ENCODE measurements at regions not wholly inside any gene's neighbourhood (a gene's known extent, or its start where the extent isn't known, plus 50 kb on each side); places are given as distances from the start of the nearest gene placed in this dataset.

- no peak for DNase-seq (ENCODE audit: low spot score in 2 of 2)
- no peaks in the 10 kb centered on the region for H3K9me3 Mint-ChIP-seq
- no peak for ATAC-seq
Observed at GRCh38 chr13:97145057-97145456, 77.1 kb upstream of the MBNL2 start.

DNA sequence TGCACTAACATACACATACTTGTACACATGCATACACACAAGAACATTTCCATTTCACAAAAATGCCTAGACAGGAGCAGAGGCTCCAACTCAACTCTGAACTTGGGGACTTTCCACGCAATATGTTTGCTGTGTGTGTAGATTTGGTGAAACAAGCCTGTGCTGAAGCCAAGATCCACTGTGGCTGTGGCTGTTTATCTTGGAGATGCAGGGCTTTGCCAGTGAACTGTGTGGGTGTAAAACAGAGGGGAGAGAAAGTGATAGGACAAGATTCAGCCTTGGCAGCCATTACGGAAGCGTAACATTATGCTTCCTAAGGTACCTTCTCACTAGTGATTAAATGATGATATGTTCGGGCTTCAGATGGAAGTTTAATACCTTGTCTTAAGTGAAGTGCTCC is 73.2 kb upstream of the MBNL2 start:
- Mint-ChIP-seq H3K9me3 (no peaks in the 10 kb centered on the region), H3K36me3 (no peaks in the 10 kb centered on the region), H3K27ac (no peak overlapping the region)
- DNase-seq (ENCODE audit: low spot score in 2 of 2) (no peak), ATAC-seq (no peak)

More at GRCh38 chr13:97145057-97145456, 77.1 kb upstream of the MBNL2 start:
- H3K27ac Mint-ChIP-seq, result no peak overlapping the region
- no peaks in the 10 kb centered on the region for H3K36me3 Mint-ChIP-seq

DNA sequence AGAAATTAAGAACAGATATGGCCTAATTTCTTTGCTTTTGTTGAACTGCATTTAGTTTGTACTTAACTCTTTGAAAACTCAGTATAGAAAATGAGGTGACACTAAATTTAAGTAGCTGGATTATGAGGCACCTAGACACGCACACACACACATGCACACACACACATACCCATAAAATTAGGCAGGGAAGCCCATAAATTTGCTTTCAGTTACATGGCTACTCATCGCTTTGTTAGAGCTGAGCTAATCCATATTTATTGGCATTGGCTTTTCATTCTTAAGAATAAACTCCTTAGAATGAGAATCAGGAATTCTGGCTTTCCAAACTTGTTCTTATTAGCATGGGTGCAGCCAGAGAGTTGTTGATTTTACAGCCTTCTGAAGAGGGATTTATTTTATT is 61.7 kb upstream of the MBNL2 start:
- DNase-seq (ENCODE audit: low spot score in 2 of 2) (no peak), ATAC-seq (no peak)
- no peak overlapping the region for H3K27ac Mint-ChIP-seq
- H3K36me3 Mint-ChIP-seq, result peaks cover 0 to 6% of the 10 kb centered on the region in 2 donors
- peaks cover 0 to 7% of the 10 kb centered on the region in 2 donors for H3K9me3 Mint-ChIP-seq

- DNase-seq (ENCODE audit: low spot score in 2 of 2), result no peak
Observed at GRCh38 chr13:97161582-97162231, 60.4 kb upstream of the MBNL2 start.

DNA sequence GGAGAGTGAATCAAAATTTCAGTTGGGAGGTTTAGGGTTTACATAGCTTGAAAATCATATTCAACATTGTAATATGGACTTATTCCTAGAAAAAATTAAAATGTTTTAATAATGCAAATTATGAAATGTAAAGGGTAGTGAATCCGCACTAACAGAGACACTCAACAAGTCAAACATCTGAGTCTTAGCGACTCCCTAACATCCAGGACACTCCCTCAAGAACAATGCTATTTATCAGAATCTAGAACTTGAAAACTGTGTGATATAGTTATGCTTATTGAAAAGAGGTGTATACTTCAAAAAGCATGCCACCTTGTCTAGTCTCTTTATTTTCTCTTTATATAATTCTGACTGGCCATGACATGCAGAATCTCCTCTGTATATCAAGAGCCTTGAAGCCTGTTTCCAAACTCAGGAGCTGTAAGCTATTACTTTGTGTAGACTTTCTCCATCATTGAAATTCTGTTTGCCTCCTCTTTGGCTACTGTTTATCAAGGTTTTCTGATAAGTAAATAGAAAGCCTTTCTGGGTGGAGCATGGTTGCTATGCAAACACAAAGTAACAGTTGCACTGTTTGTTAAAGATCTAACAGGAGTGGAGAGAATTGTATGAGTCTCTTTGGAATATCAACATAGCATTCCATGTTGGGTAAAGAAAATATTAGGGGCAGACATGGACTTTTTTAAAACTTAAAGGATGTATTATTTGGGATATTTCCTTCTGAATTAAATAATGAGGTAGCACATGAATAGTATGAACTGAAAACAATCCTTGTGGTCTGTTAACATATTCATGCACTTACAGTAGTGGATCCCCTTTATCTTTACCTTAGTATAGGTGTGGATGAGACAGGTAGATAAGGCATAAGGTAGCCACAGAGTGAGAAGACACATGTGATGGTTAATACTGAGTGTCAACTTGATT is 56.4 kb upstream of the MBNL2 start:
- no peak for ATAC-seq
- Mint-ChIP-seq H3K36me3 (peaks cover 0 to 6% of the 10 kb centered on the region in 2 donors), H3K9me3 (peaks cover 0 to 7% of the 10 kb centered on the region in 2 donors), H3K27ac (no peak overlapping the region)
- no peak for DNase-seq (ENCODE audit: low spot score in 2 of 2)

More at GRCh38 chr13:97161582-97162231, 60.4 kb upstream of the MBNL2 start:
- Mint-ChIP-seq H3K36me3 (peaks cover 0 to 6% of the 10 kb centered on the region in 2 donors), H3K9me3 (peaks cover 0 to 7% of the 10 kb centered on the region in 2 donors), H3K27ac (peak overlapping the region in 1 of 2 donors; percentile 26)
- ATAC-seq, result no peak

- DNase-seq (ENCODE audit: low spot score in 2 of 2) (no peak), ATAC-seq (no peak)
- peaks cover 5 to 6% of the 10 kb centered on the region in 2 donors for H3K36me3 Mint-ChIP-seq
- peaks cover 4 to 8% of the 10 kb centered on the region in 2 donors for H3K9me3 Mint-ChIP-seq
- no peak overlapping the region for H3K27ac Mint-ChIP-seq
Observed at GRCh38 chr13:97171136-97171535, 51.0 kb upstream of the MBNL2 start.

All from activated naive CD4-positive, alpha-beta T cell treated with anti-CD3 and anti-CD28 coated beads, Interleukin-2, amount 50 U/mL, for 72 hours (primary cell).